H9 (cell line): ENCODE measurements at regions not wholly inside any gene's neighbourhood (a gene's known extent, or its start where the extent isn't known, plus 50 kb on each side); places are given as distances from the start of the nearest gene placed in this dataset.

Experiments
- DNase-seq: peaks from one replicate; pipeline ENCODE4 v3.0.0-alpha.2; 2017
- H2AFZ ChIP-seq: one replicate; pipeline ENCODE4 v1.6.1; 2013; ENCODE audit warnings: mild to moderate bottlenecking, low read length, control low read depth, moderate library complexity
- H2AK5ac ChIP-seq: 2 replicates; pipeline ENCODE4 v1.6.1; 2013; ENCODE audit warnings: low read length, control low read depth, mixed read lengths; ENCODE audit not compliant: insufficient read length
- H2BK120ac ChIP-seq: one replicate; pipeline ENCODE4 v1.6.1; 2013; ENCODE audit warnings: low read depth, mild to moderate bottlenecking, low read length, control low read depth, inconsistent platforms; ENCODE audit not compliant: poor library complexity, severe bottlenecking
- H2BK12ac ChIP-seq: 2 replicates; pipeline ENCODE4 v1.6.1; 2013; ENCODE audit warnings: low read length, control low read depth, mixed read lengths, low read depth; ENCODE audit not compliant: insufficient read length
- H2BK15ac ChIP-seq: 2 replicates; pipeline ENCODE4 v1.6.1; 2013; ENCODE audit warnings: low read depth, low read length, control low read depth
- H2BK20ac ChIP-seq: one replicate; pipeline ENCODE4 v1.6.1; 2013; ENCODE audit warnings: low read depth, mild to moderate bottlenecking, low read length, control low read depth, inconsistent platforms; ENCODE audit not compliant: poor library complexity, severe bottlenecking
- H2BK5ac ChIP-seq: 2 replicates; pipeline ENCODE4 v1.6.1; 2013; ENCODE audit warnings: low read length, control low read depth, mixed read lengths; ENCODE audit not compliant: insufficient read length
- H3K14ac ChIP-seq: 2 replicates; pipeline ENCODE4 v1.6.1; 2013; ENCODE audit warnings: low read length, control low read depth; ENCODE audit not compliant: insufficient read depth
- H3K18ac ChIP-seq: 2 replicates; pipeline ENCODE4 v1.6.1; 2013; ENCODE audit warnings: low read depth, mild to moderate bottlenecking, mixed read lengths, low read length, control low read depth; ENCODE audit not compliant: insufficient read length
- H3K23ac ChIP-seq: 2 replicates; pipeline ENCODE4 v1.6.1; 2013; ENCODE audit warnings: low read length, control low read depth, mixed read lengths, low read depth; ENCODE audit not compliant: insufficient read length
- H3K23me2 ChIP-seq: 2 replicates; pipeline ENCODE4 v1.6.1; 2013; ENCODE audit warnings: low read depth, mild to moderate bottlenecking, mixed read lengths, low read length, control low read depth; ENCODE audit not compliant: insufficient read length, poor library complexity, severe bottlenecking
- H3K27ac ChIP-seq: 2 replicates; pipeline ENCODE4 v1.5.1; 2013; ENCODE audit warnings: low read length, control low read depth, mixed read lengths, low read depth; ENCODE audit not compliant: insufficient read length
- H3K27me3 ChIP-seq: 2 replicates; pipeline ENCODE4 v1.6.1; 2013; ENCODE audit warnings: low read length, control low read depth, inconsistent platforms; ENCODE audit not compliant: insufficient read depth
- H3K4ac ChIP-seq: 2 replicates; pipeline ENCODE4 v1.6.1; 2013; ENCODE audit warnings: low read depth, mild to moderate bottlenecking, control low read depth, inconsistent platforms, low read length, moderate library complexity
- H3K4me1 ChIP-seq: 2 replicates; pipeline ENCODE4 v1.6.1; 2013; ENCODE audit warnings: low read length, control low read depth, inconsistent platforms; ENCODE audit not compliant: insufficient read depth
- H3K4me2 ChIP-seq: 2 replicates; pipeline ENCODE4 v1.6.1; 2013; ENCODE audit warnings: low read length, control low read depth, mixed read lengths; ENCODE audit not compliant: insufficient read length, insufficient read depth
- H3K56ac ChIP-seq: 2 replicates; pipeline ENCODE4 v1.6.1; 2013; ENCODE audit warnings: low read depth, mild to moderate bottlenecking, mixed read lengths, low read length, control low read depth; ENCODE audit not compliant: insufficient read length
- H3K79me1 ChIP-seq: 2 replicates; pipeline ENCODE4 v1.6.1; 2013; ENCODE audit warnings: low read depth, mild to moderate bottlenecking, moderate library complexity, low read length, control low read depth, inconsistent platforms; ENCODE audit not compliant: insufficient read depth, poor library complexity, severe bottlenecking
- H3K79me2 ChIP-seq: 2 replicates; pipeline ENCODE4 v1.6.1; 2013; ENCODE audit warnings: low read length, control low read depth, inconsistent platforms; ENCODE audit not compliant: insufficient read depth
- H3K9ac ChIP-seq: 2 replicates; pipeline ENCODE4 v1.6.1; 2013; ENCODE audit warnings: low read length, control low read depth, mixed read lengths; ENCODE audit not compliant: insufficient read length; ENCODE audit errors: extremely low read depth
- H3K9me3 ChIP-seq: one replicate; pipeline ENCODE4 v1.6.1; 2013; ENCODE audit warnings: low read depth, low read length, inconsistent platforms; ENCODE audit not compliant: control insufficient read depth
- H3T11ph ChIP-seq: one replicate; pipeline ENCODE4 v1.6.1; 2013; ENCODE audit warnings: mild to moderate bottlenecking, low read length, control low read depth, inconsistent platforms
- H4K20me1 ChIP-seq: one replicate; pipeline ENCODE4 v1.6.1; 2013; ENCODE audit not compliant: control insufficient read depth, insufficient read length, insufficient read depth
- H4K5ac ChIP-seq: 2 replicates; pipeline ENCODE4 v1.6.1; 2013; ENCODE audit warnings: low read depth, mild to moderate bottlenecking, mixed read lengths, low read length, control low read depth; ENCODE audit not compliant: insufficient read length
- H4K8ac ChIP-seq: replicated peaks from 2 replicates; pipeline ENCODE4 v1.6.1; 2013; ENCODE audit warnings: low read length, control low read depth, mixed read lengths, low read depth; ENCODE audit not compliant: insufficient read length
- H4K91ac ChIP-seq: 2 replicates; pipeline ENCODE4 v1.6.1; 2013; ENCODE audit warnings: low read depth, mild to moderate bottlenecking, moderate library complexity, mixed read lengths, low read length, control low read depth; ENCODE audit not compliant: insufficient read length
- H3K27ac Mint-ChIP-seq, 3 experiments: 2 replicates in 2 of 3; 3 replicates in 1 of 3; pipeline ENCODE4 v1.8.0; 2020 to 2021; ENCODE audit warnings: mixed read lengths in 3 of 3, mild to moderate bottlenecking in 1 of 3, moderate library complexity in 1 of 3
- H3K27me3 Mint-ChIP-seq: 2 replicates; pipeline ENCODE4 v1.8.0; 2021; ENCODE audit warnings: low read depth, mild to moderate bottlenecking, moderate library complexity, mixed read lengths
- H3K36me3 Mint-ChIP-seq, 3 experiments: 2 replicates in 2 of 3; 3 replicates in 1 of 3; pipeline ENCODE4 v1.8.0; 2020 to 2021; ENCODE audit warnings: low read depth in 3 of 3, mixed read lengths in 3 of 3; ENCODE audit not compliant: insufficient read depth in 1 of 3
- H3K4me1 Mint-ChIP-seq, 2 experiments: 2 replicates each; pipeline ENCODE4 v1.8.0; 2020; ENCODE audit warnings: mixed read lengths in 2 of 2
- H3K4me3 Mint-ChIP-seq, 2 experiments: 2 replicates in 1 of 2; 3 replicates in 1 of 2; pipeline ENCODE4 v1.8.0; 2020 to 2021; ENCODE audit warnings: mild to moderate bottlenecking in 2 of 2, mixed read lengths in 2 of 2, moderate library complexity in 1 of 2
- H3K9me3 Mint-ChIP-seq, 2 experiments: 2 replicates in 1 of 2; 3 replicates in 1 of 2; pipeline ENCODE4 v1.8.0; 2020; ENCODE audit warnings: mild to moderate bottlenecking in 2 of 2, mixed read lengths in 2 of 2, moderate library complexity in 1 of 2
- CTCF ChIP-seq: fragments of 200-600 bp; sonication (generic); conservative IDR thresholded peaks from 3 replicates; pipeline ENCODE4 v1.8.0; 2021; ENCODE audit warnings: antibody characterized with exemption, mild to moderate bottlenecking

- no peak overlapping the region for H4K8ac ChIP-seq
- H2BK120ac ChIP-seq = no peak overlapping the region
- H2BK5ac ChIP-seq = no peak overlapping the region
- H3K27ac Mint-ChIP-seq = no peak overlapping the region
- no peak overlapping the region for H2BK20ac ChIP-seq
- H3K27me3 ChIP-seq = no peaks in the 10 kb centered on the region
- H4K91ac ChIP-seq = no peak overlapping the region
- TF ChIP-seq CTCF = no peak
- H3K79me2 ChIP-seq = no peaks in the 10 kb centered on the region
- no peak overlapping the region for H3K23ac ChIP-seq
- H3K4me2 ChIP-seq = no peak overlapping the region
- H3K27ac ChIP-seq = no peak overlapping the region
- H3K4ac ChIP-seq = no peak overlapping the region
- no peak for DNase-seq
- no peaks in the 10 kb centered on the region for H3K23me2 ChIP-seq
- no peaks in the 10 kb centered on the region for H3K79me1 ChIP-seq
- H3K14ac ChIP-seq = no peak overlapping the region
- no peak overlapping the region for H4K5ac ChIP-seq
- no peaks in the 10 kb centered on the region for H3K9me3 Mint-ChIP-seq
- no peaks in the 10 kb centered on the region for H3K36me3 Mint-ChIP-seq
- no peaks in the 10 kb centered on the region for H3K9me3 ChIP-seq
- no peak overlapping the region for H2AK5ac ChIP-seq
- H3K18ac ChIP-seq = no peak overlapping the region
- H2BK12ac ChIP-seq = no peak overlapping the region
- H3K4me1 ChIP-seq = no peaks in the 10 kb centered on the region
- H2BK15ac ChIP-seq = no peak overlapping the region
- H3K9ac ChIP-seq = no peak overlapping the region
- no peak overlapping the region for H3K4me3 Mint-ChIP-seq
- no peaks in the 10 kb centered on the region for H4K20me1 ChIP-seq
- H3K4me1 Mint-ChIP-seq = peaks cover 17 to 18% of the 10 kb centered on the region in 2 experiments
- no peak overlapping the region for H3T11ph ChIP-seq
- peaks cover 2% of the 10 kb centered on the region; the same call in 1 of the 2 replicates for H3K27me3 Mint-ChIP-seq
- H2AFZ ChIP-seq = no peak overlapping the region
- no peak overlapping the region for H3K56ac ChIP-seq
Observed at GRCh38 chr17:69959283-69959682, 115.7 kb upstream of the KCNJ16 start.
